ENCODE measurements at regions not wholly inside any gene's neighbourhood (a gene's known extent, or its start where the extent isn't known, plus 50 kb on each side); places are given as distances from the start of the nearest gene placed in this dataset.

DNA sequence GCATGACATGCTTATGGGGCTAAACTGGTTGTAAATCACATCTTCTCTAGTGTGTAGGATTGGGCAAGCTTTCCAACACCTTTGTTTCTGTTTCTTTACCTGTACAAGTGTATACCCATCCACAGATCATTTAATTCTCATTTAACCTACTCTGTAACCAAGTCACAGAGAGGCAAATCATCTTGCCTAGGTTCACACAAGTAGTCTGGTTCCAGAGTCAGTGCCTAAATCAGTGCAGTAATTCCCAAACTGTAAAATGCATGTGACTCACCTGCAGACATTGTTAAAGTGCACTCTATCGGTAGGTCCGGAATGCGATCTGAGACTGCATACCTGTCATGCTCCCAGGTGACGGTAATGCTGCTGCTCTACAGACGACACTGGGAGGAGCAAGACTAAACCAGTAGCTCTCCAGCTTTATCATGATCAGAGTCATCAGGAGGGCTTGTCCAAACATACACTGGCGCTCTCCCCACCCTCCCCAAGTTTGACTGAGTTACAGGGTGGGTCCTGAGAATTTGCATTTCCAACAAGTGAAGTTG, 107.9 kb upstream of the FREM1 start:
- Histone ChIP-seq H3K27ac (no peak overlapping the region), H3K4me1 (no peaks in the 10 kb centered on the region), H3K9me3 (no peaks in the 10 kb centered on the region), H3K27me3 (no peaks in the 10 kb centered on the region), H3K4me3 (no peak overlapping the region), H3K36me3 (no peaks in the 10 kb centered on the region)
- DNase-seq = no peak
- 44 to 78% methylated on average over 6 of the region's 6 CpGs for WGBS, 2 donors
- intact Hi-C loops (cut with DNase I) = no loop called here
- TF ChIP-seq POLR2AphosphoS5 (IDR thresholded peaks at IDR 0.05) = no peak
- TF ChIP-seq, protein P1, sequence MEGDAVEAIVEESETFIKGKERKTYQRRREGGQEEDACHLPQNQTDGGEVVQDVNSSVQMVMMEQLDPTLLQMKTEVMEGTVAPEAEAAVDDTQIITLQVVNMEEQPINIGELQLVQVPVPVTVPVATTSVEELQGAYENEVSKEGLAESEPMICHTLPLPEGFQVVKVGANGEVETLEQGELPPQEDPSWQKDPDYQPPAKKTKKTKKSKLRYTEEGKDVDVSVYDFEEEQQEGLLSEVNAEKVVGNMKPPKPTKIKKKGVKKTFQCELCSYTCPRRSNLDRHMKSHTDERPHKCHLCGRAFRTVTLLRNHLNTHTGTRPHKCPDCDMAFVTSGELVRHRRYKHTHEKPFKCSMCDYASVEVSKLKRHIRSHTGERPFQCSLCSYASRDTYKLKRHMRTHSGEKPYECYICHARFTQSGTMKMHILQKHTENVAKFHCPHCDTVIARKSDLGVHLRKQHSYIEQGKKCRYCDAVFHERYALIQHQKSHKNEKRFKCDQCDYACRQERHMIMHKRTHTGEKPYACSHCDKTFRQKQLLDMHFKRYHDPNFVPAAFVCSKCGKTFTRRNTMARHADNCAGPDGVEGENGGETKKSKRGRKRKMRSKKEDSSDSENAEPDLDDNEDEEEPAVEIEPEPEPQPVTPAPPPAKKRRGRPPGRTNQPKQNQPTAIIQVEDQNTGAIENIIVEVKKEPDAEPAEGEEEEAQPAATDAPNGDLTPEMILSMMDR (IDR thresholded peaks at IDR 0.05) = no peak
- TF ChIP-seq POLR2A (IDR thresholded peaks at IDR 0.05) = no peak
- TF ChIP-seq EP300 (IDR thresholded peaks at IDR 0.05) = no peak

DNA sequence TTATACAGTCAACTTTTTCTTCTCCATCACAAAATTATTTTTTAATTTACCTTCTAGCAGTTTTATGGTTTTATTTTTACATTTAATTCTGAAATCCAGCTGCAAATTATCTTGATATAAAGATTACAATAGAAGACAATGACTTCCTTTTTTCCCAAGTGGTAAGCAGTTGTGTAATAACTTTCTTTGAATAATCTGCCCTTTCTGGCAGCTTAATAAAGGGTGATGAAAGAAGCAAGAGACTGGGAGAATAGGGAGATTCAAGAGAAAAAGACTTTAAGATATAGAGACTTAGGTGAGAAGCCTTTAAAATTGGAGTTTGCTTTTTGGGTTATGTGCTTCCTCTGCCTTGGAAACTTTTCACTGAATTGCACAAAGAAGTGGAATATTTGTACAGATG, 100.4 kb upstream of the FREM1 start:
- H3K4me3 ChIP-seq = no peak overlapping the region
- TF ChIP-seq EP300 (IDR thresholded peaks at IDR 0.05) (no peak), POLR2AphosphoS5 (IDR thresholded peaks at IDR 0.05) (no peak), POLR2A (IDR thresholded peaks at IDR 0.05) (no peak)
- TF ChIP-seq, protein P1 (IDR thresholded peaks at IDR 0.05) = no peak
- H3K27me3 ChIP-seq = no peaks in the 10 kb centered on the region
- no peaks in the 10 kb centered on the region for H3K4me1 ChIP-seq
- DNase-seq = no peak
- H3K36me3 ChIP-seq = no peaks in the 10 kb centered on the region
- H3K9me3 ChIP-seq = no peaks in the 10 kb centered on the region
- intact Hi-C loops (cut with DNase I) = no loop called here
- no peak overlapping the region for H3K27ac ChIP-seq

DNA sequence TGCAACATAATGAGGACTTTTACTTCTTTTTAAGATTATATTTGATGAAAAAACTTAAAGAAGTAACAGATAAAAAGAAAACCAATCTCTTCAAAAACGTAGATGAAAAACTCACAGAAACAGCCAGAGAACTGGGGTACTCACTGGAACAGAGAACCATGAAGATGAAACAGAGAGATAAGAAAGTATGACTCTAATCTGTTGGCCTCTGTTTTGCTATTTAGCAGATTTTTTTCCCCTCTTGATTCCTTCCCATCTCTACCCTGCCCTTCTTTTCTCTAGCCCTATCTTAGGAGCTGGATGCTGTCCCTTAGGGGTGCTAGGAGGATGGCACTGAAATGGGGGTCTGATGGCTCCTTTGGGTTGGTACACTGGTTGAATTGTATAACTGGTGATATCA, 97.5 kb upstream of the FREM1 start:
- no peaks in the 10 kb centered on the region for H3K9me3 ChIP-seq
- 58 to 76% methylated on average over 1 of the region's 1 CpG for WGBS, 2 donors
- intact Hi-C loops (cut with DNase I) = no loop called here
- TF ChIP-seq, protein P1 (IDR thresholded peaks at IDR 0.05) = no peak
- no peak for TF ChIP-seq POLR2AphosphoS5 (IDR thresholded peaks at IDR 0.05)
- TF ChIP-seq POLR2A (IDR thresholded peaks at IDR 0.05) = no peak
- TF ChIP-seq EP300 (IDR thresholded peaks at IDR 0.05) = no peak
- no peaks in the 10 kb centered on the region for H3K4me1 ChIP-seq
- H3K4me3 ChIP-seq = no peak overlapping the region
- no peaks in the 10 kb centered on the region for H3K27me3 ChIP-seq
- H3K27ac ChIP-seq = no peak overlapping the region
- no peak for DNase-seq
- no peaks in the 10 kb centered on the region for H3K36me3 ChIP-seq

DNA sequence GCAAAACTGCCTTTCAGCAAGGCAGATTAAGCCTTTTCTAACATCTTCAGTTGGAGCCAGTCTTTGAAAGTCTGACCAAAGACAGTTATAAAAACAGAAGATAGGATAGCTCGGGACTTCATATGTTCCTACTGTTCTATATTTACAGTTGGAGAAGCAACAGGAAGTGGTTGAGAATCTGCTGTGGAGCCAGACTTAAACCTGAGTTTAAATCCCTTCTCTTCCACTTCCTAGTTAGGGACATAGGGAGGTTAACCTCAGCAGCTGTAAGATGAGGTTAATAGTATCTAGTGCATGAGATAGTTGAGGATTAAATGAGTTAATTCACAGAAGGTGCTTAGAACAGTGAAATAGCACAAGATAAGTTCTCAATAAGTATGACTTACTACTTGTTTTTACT, 84.5 kb upstream of the FREM1 start:
- Histone ChIP-seq H3K4me1 (peaks cover 0 to 18% (median 2%) of the 10 kb centered on the region in 4 donors), H3K27me3 (no peaks in the 10 kb centered on the region), H3K9me3 (no peaks in the 10 kb centered on the region), H3K36me3 (no peaks in the 10 kb centered on the region), H3K4me3 (no peak overlapping the region), H3K27ac (no peak overlapping the region)
- intact Hi-C loops (cut with DNase I) = loop anchor here (10.0 kb wide), 1 partner anchor 130 kb away; no protein-coding TSS in a partner anchor
- TF ChIP-seq, protein P1 (IDR thresholded peaks at IDR 0.05) = no peak
- TF ChIP-seq POLR2AphosphoS5 (IDR thresholded peaks at IDR 0.05) (no peak), EP300 (IDR thresholded peaks at IDR 0.05) (no peak), POLR2A (IDR thresholded peaks at IDR 0.05) (no peak)
- DNase-seq = no peak
- WGBS, 2 donors = 35 to 55% methylated on average over 1 of the region's 1 CpG

Data from sigmoid colon (tissue), 6 donors.